Activated B cell treated with CpG ODN at 0.5 μM for 24 hours (primary cell): ENCODE measurements at regions not wholly inside any gene's neighbourhood (a gene's known extent, or its start where the extent isn't known, plus 50 kb on each side); places are given as distances from the start of the nearest gene placed in this dataset.

Experiments used
- ATAC-seq: fragments of 200-7000 bp; cut with Tn5 transposase; one replicate; pipeline ENCODE4 v1.10.0; 2021; ENCODE audit warnings: low read depth, mild to moderate bottlenecking, moderate library complexity
- CTCF ChIA-PET: fragments of 350-600 bp; sonication (Branson Sonifier 250); formaldehyde crosslinking; loops from one replicate; lab custom pipeline; 2021; ENCODE audit warnings: antibody characterized with exemption; lab: Charles Lee
- POLR2A ChIA-PET: fragments of 350-600 bp; sonication (Branson Sonifier 250); formaldehyde crosslinking; loops from one replicate; lab custom pipeline; 2021; ENCODE audit warnings: antibody characterized with exemption; lab: Charles Lee
- DNase-seq: peaks from one replicate; pipeline ENCODE4 v3.0.0; 2022
- H3K27ac Mint-ChIP-seq: one replicate; pipeline ENCODE4 v1.8.0; 2020; ENCODE audit warnings: mixed read lengths
- H3K27me3 Mint-ChIP-seq: one replicate; pipeline ENCODE4 v1.8.0; 2021; ENCODE audit warnings: mixed read lengths
- H3K36me3 Mint-ChIP-seq: one replicate; pipeline ENCODE4 v1.8.0; 2021; ENCODE audit warnings: low read depth, mixed read lengths
- H3K4me1 Mint-ChIP-seq: one replicate; pipeline ENCODE4 v1.8.0; 2021; ENCODE audit warnings: mixed read lengths
- H3K4me3 Mint-ChIP-seq: one replicate; pipeline ENCODE4 v1.8.0; 2020; ENCODE audit warnings: mild to moderate bottlenecking, mixed read lengths
- H3K9me3 Mint-ChIP-seq: one replicate; pipeline ENCODE4 v1.8.0; 2020; ENCODE audit warnings: mixed read lengths
- intact Hi-C: fragments of 100-400 bp; cut with micrococcal nuclease; formaldehyde crosslinking; loops from one replicate; pipeline ENCODE4 v1.15.1; 2024
- TF ChIP-seq, protein P1 (sequence below): fragments of 200-600 bp; IDR thresholded peaks from one replicate; pipeline ENCODE4 v1.8.0; 2022; ENCODE audit warnings: antibody characterized with exemption, mild to moderate bottlenecking

DNA sequence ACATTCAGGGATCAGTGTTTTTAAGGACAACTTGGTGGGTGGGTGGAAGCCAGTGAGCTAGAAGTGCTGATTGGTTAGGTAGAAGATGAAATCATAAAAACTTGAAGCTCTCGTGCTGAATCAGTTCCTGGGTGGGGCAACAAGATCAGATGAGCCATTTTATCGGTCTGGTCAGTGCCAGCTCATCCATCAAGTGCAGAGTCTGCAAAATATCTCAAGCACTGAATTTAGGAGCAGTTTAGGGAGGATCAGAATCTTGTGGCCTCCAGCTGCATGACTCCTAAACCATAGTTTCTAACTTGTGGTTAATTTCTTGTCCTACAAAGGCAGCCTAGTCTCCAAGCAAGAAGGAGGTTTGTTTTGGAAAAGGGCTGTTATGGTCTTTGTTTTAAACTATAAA, 166.4 kb downstream of the FAM170A start:
- no peaks in the 10 kb centered on the region for H3K27me3 Mint-ChIP-seq
- H3K9me3 Mint-ChIP-seq: no peaks in the 10 kb centered on the region
- no peak for DNase-seq
- H3K27ac Mint-ChIP-seq: no peak overlapping the region
- CTCF ChIA-PET: no interaction called here
- TF ChIP-seq, protein P1, sequence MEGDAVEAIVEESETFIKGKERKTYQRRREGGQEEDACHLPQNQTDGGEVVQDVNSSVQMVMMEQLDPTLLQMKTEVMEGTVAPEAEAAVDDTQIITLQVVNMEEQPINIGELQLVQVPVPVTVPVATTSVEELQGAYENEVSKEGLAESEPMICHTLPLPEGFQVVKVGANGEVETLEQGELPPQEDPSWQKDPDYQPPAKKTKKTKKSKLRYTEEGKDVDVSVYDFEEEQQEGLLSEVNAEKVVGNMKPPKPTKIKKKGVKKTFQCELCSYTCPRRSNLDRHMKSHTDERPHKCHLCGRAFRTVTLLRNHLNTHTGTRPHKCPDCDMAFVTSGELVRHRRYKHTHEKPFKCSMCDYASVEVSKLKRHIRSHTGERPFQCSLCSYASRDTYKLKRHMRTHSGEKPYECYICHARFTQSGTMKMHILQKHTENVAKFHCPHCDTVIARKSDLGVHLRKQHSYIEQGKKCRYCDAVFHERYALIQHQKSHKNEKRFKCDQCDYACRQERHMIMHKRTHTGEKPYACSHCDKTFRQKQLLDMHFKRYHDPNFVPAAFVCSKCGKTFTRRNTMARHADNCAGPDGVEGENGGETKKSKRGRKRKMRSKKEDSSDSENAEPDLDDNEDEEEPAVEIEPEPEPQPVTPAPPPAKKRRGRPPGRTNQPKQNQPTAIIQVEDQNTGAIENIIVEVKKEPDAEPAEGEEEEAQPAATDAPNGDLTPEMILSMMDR: no peak
- intact Hi-C loops: no loop called here
- H3K4me3 Mint-ChIP-seq: no peak overlapping the region
- no peak for ATAC-seq
- no peaks in the 10 kb centered on the region for H3K36me3 Mint-ChIP-seq
- H3K4me1 Mint-ChIP-seq: no peaks in the 10 kb centered on the region
- POLR2A ChIA-PET: no interaction called here

DNA sequence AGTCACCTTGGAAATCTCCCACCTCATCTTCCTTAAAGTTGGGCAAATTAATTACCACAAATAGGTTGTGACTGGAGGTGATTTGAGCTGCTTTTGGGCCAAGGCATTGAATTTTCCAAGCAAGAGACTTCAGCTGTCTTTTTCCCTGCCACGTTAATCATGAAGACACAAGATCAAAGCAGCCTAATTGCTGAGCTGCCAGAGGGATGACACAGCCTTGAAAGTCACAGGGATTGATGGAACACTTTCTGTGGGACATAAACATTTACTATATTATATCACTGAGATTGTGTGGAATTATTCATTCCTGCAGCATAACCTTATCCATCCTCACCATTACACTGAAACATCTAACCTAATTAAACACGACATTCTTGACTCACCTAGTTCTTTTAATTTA, 172.2 kb downstream of the FAM170A start:
- H3K9me3 Mint-ChIP-seq: peaks cover 11% of the 10 kb centered on the region
- DNase-seq: no peak
- CTCF ChIA-PET: no interaction called here

DNA sequence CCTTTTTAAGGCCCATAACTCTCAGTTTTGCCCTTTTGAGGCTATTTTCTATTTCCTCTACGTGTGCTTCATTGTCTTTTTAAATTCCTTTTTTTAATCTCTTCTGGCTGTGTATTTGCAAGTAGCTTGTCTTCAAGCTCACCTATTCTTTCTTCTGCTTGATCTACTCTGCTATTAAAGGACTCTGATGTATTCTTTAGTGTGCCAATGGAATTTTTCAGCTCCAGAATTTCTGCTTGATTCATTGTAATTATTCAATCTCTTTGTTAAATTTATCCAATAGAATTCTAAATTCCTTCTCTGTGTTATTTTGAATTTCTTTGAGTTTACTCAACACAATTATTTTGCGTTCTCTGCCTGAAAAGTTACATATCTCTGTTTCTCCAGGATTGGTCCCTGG, 178.7 kb downstream of the FAM170A start:
- Mint-ChIP-seq H3K9me3 (peaks cover 15% of the 10 kb centered on the region), H3K27me3 (no peaks in the 10 kb centered on the region), H3K27ac (no peak overlapping the region), H3K36me3 (no peaks in the 10 kb centered on the region), H3K4me1 (no peaks in the 10 kb centered on the region), H3K4me3 (no peak overlapping the region)
- intact Hi-C loops: no loop called here
- TF ChIP-seq, protein P1: no peak
- ATAC-seq (no peak), DNase-seq (no peak)
- CTCF ChIA-PET: no interaction called here
- POLR2A ChIA-PET: no interaction called here

More for the DNA sequence above, 172.2 kb downstream of the FAM170A start:
- no peak for ATAC-seq
- no peaks in the 10 kb centered on the region for H3K36me3 Mint-ChIP-seq
- no peaks in the 10 kb centered on the region for H3K27me3 Mint-ChIP-seq
- no peak overlapping the region for H3K4me3 Mint-ChIP-seq
- no peak overlapping the region for H3K27ac Mint-ChIP-seq
- TF ChIP-seq, protein P1: no peak
- POLR2A ChIA-PET: no interaction called here
- H3K4me1 Mint-ChIP-seq: no peaks in the 10 kb centered on the region
- intact Hi-C loops: no loop called here

- Mint-ChIP-seq H3K27me3 (no peaks in the 10 kb centered on the region), H3K4me1 (no peaks in the 10 kb centered on the region), H3K36me3 (no peaks in the 10 kb centered on the region), H3K27ac (no peak overlapping the region), H3K4me3 (no peak overlapping the region), H3K9me3 (peaks cover 15% of the 10 kb centered on the region)
- DNase-seq (no peak), ATAC-seq (no peak)
- TF ChIP-seq, protein P1: no peak
- POLR2A ChIA-PET: no interaction called here
- CTCF ChIA-PET: no interaction called here
- intact Hi-C loops: no loop called here
Observed at GRCh38 chr5:119808474-119808873, 179.1 kb downstream of the FAM170A start.

DNA sequence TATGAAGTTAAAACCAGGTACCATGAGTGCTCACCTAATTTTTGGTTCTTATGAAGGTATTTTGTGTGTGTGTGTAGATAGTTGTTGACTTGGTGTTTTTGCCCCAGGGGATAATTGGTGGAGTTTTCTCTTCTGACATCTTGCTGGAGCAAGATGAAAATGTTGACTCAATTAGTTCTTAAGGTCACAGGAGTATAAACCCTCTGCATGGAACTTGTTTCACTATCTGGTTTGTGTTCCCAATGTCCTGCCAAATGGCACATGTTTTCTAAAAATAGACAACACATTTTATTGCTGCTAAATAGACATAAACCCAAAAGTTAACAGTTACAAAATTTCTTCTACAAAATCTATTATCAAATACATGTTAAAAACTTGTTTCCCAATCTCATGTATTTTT, 180.9 kb downstream of the FAM170A start:
- POLR2A ChIA-PET: no interaction called here
- DNase-seq: no peak
- Mint-ChIP-seq H3K27me3 (no peaks in the 10 kb centered on the region), H3K4me1 (no peaks in the 10 kb centered on the region), H3K27ac (no peak overlapping the region), H3K36me3 (no peaks in the 10 kb centered on the region), H3K9me3 (peaks cover 13% of the 10 kb centered on the region), H3K4me3 (no peak overlapping the region)
- CTCF ChIA-PET: no interaction called here
- ATAC-seq: no peak
- TF ChIP-seq, protein P1: no peak
- intact Hi-C loops: no loop called here
